GM10266 (cell line): ENCODE measurements at regions not wholly inside any gene's neighbourhood (a gene's known extent, or its start where the extent isn't known, plus 50 kb on each side); places are given as distances from the start of the nearest gene placed in this dataset.
A peak's percentile ranks its signal among the peaks of the same experiment; 100 is the strongest.

ENCODE experiments used
- DNase-seq: peaks from one replicate; pipeline ENCODE4 v3.0.0; 2012; ENCODE audit errors: extremely low spot score
- CTCF ChIP-seq: IDR thresholded peaks from 2 replicates; pipeline ENCODE4 v1.5.1; 2012; ENCODE audit warnings: mild to moderate bottlenecking, low read depth; ENCODE audit not compliant: control insufficient read depth, insufficient read depth; ENCODE audit errors: missing control alignments

- TF ChIP-seq CTCF, result no peak
- DNase-seq, result no peak
These were observed 138.9 kb upstream of the MID1 start for GRCh38 chrX:10759141-10759799.

- DNase-seq, result no peak
- TF ChIP-seq CTCF, result no peak
These were observed 141.1 kb upstream of the MID1 start for GRCh38 chrX:10761447-10761846.

GRCh38 chrX:10769195-10769594 lies 148.8 kb upstream of the MID1 start:
- peak; percentile 12 for DNase-seq
- peak; percentile 31 for TF ChIP-seq CTCF

GRCh38 chrX:10769696-10770619 lies 149.6 kb upstream of the MID1 start:
- no peak for TF ChIP-seq CTCF
- no peak for DNase-seq

GRCh38 chrX:10773318-10773717 lies 152.9 kb upstream of the MID1 start:
- TF ChIP-seq CTCF, result no peak
- no peak for DNase-seq

GRCh38 chrX:10781847-10782530 lies 161.6 kb upstream of the MID1 start:
- DNase-seq, result no peak
- no peak for TF ChIP-seq CTCF
